K562 (cell line): ENCODE measurements at regions not wholly inside any gene's neighbourhood (a gene's known extent, or its start where the extent isn't known, plus 50 kb on each side); places are given as distances from the start of the nearest gene placed in this dataset.

Experiments
- ATAC-seq: fragments of 200-7000 bp; cut with Tn5 transposase; 3 replicates; pipeline ENCODE4 v1.9.1; 2020; ENCODE audit warnings: moderate library complexity
- BruUV-seq: library from RNA; stranded (reverse); fragments of 400-500 nt; replicated peaks from 2 replicates; lab custom pipeline; 2021; lab: Mats Ljungman, UMichigan
- CTCF ChIA-PET: fragments of 300-600 bp; formaldehyde crosslinking; extraction: SDS; loops from one replicate; lab custom pipeline; 2021; ENCODE audit warnings: low intra/inter-chr PET ratio; lab: Yijun Ruan, JAX
- POLR2A ChIA-PET: fragments of 300-600, 350-650 bp; sonication (Branson Sonifier 250); formaldehyde crosslinking; extraction: SDS; loops from one replicate; lab custom pipeline; 2021; ENCODE audit warnings: antibody characterized with exemption, inconsistent platforms; lab: Yijun Ruan, JAX
- DNase-seq, 4 experiments: peaks; one replicate each; pipeline versions ENCODE4 v3.0.0 to v3.0.0-alpha.2; 2011 to 2018; ENCODE audit warnings: low spot score in 3 of 4, mixed read lengths in 3 of 4; ENCODE audit errors: extremely low read depth in 1 of 4
- FAIRE-seq: peaks from 2 replicates; lab custom pipeline; 2011; peaks lifted over from hg19 to GRCh38; lab: Jason Lieb, UNC
- H2AFZ ChIP-seq: 2 replicates; pipeline ENCODE4 v1.6.0; 2011; ENCODE audit warnings: low read depth, low read length, control low read depth, inconsistent platforms
- H3K27ac ChIP-seq: fragments of 200-600 bp; 3 replicates; pipeline ENCODE4 v1.8.0; 2011; ENCODE audit warnings: low read depth, mild to moderate bottlenecking, control low read depth, inconsistent platforms, low read length, moderate library complexity, mixed read lengths; ENCODE audit errors: extremely low read depth
- H3K27me3 ChIP-seq, 2 experiments: fragments of 300-600 bp in 1 of 2; 2 replicates in 1 of 2; 3 replicates in 1 of 2; pipeline versions ENCODE4 v1.6.0 to v1.8.0; 2011; ENCODE audit warnings: inconsistent platforms in 2 of 2, low read length in 2 of 2, mild to moderate bottlenecking in 1 of 2, mixed read lengths in 1 of 2, moderate library complexity in 1 of 2; ENCODE audit not compliant: control insufficient read depth in 2 of 2, insufficient read depth in 2 of 2
- H3K36me3 ChIP-seq: fragments of 300-600 bp; 3 replicates; pipeline ENCODE4 v1.8.0; 2011; ENCODE audit warnings: mild to moderate bottlenecking, low read length, inconsistent platforms; ENCODE audit not compliant: control insufficient read depth, insufficient read depth
- H3K4me1 ChIP-seq, 2 experiments: fragments of 200-600 bp in 1 of 2; replicated peaks in 1 of 2; 2 replicates in 1 of 2; 3 replicates in 1 of 2; pipeline versions ENCODE4 v1.5.1 to v1.8.0; 2011; ENCODE audit warnings: inconsistent platforms in 2 of 2, low read length in 2 of 2, mild to moderate bottlenecking in 1 of 2, mixed read lengths in 1 of 2, moderate library complexity in 1 of 2; ENCODE audit not compliant: control insufficient read depth in 2 of 2, insufficient read depth in 2 of 2
- H3K4me2 ChIP-seq: 2 replicates; pipeline ENCODE4 v1.6.1; 2011; ENCODE audit warnings: low read length, control low read depth, inconsistent platforms, mixed read lengths; ENCODE audit not compliant: insufficient read depth
- H3K4me3 ChIP-seq: fragments of 200-600 bp; sonication (generic), shearing (Covaris generic); 2 replicates; pipeline ENCODE4 v1.5.1; 2016; ENCODE audit warnings: control low read depth, inconsistent platforms
- H3K79me2 ChIP-seq: fragments of 200-600 bp; 3 replicates; pipeline ENCODE4 v1.8.0; 2011; ENCODE audit warnings: low read length, inconsistent platforms; ENCODE audit not compliant: control insufficient read depth, insufficient read depth
- H3K9ac ChIP-seq, 2 experiments: 2 replicates each; pipeline versions ENCODE4 v1.6.0 to v1.6.1; 2011; ENCODE audit warnings: low read depth in 2 of 2, low read length in 2 of 2, control low read depth in 1 of 2, inconsistent platforms in 1 of 2, mild to moderate bottlenecking in 1 of 2, mixed read lengths in 1 of 2; ENCODE audit not compliant: insufficient read depth in 1 of 2
- H3K9me1 ChIP-seq: one replicate; pipeline ENCODE4 v1.6.0; 2011; ENCODE audit warnings: inconsistent platforms, mild to moderate bottlenecking, low read length, moderate library complexity; ENCODE audit not compliant: control insufficient read depth, insufficient read depth
- H3K9me3 ChIP-seq: replicated peaks from 2 replicates; pipeline ENCODE4 v1.5.1; 2011; ENCODE audit warnings: low read depth, low read length, inconsistent platforms; ENCODE audit not compliant: control insufficient read depth, insufficient read depth
- H4K20me1 ChIP-seq: replicated peaks from 2 replicates; pipeline ENCODE4 v1.6.1; 2011; ENCODE audit warnings: low read length, inconsistent platforms, mixed read lengths; ENCODE audit not compliant: control insufficient read depth, insufficient read depth
- MECOM ChIP-seq: fragments of 250-450 bp; sonication (Bioruptor Pico); IDR thresholded peaks from 2 replicates; pipeline ENCODE4 v1.8.0; 2022; ENCODE audit warnings: inconsistent platforms
- POLR2A ChIP-seq: fragments of 450-650 bp; conservative IDR thresholded peaks from 2 replicates; pipeline ENCODE4 v1.6.1; 2016
- TAF15 ChIP-seq: fragments of 200-400 bp; formaldehyde crosslinking; IDR thresholded peaks from 2 replicates; pipeline ENCODE4 v1.6.1; 2017; ENCODE audit warnings: mild to moderate bottlenecking, low read depth, low read length, moderate library complexity
- WGBS: fragments of 100-300 bp; shearing (Covaris generic); methylation state at CpG from one replicate; pipeline ENCODE4 v1.1.6; 2016; ENCODE audit warnings: low coverage, mixed read lengths; ENCODE audit not compliant: insufficient coverage; ENCODE audit errors: missing lambda C conversion rate; 5-methylcytosine and 5-hydroxymethylcytosine counted together
- in situ Hi-C: fragments of 300-500 bp; cut with MboI; formaldehyde crosslinking; loops from 4 replicates; pipeline ENCODE4 v1.15.0; 2018; ENCODE audit warnings: inconsistent platforms, mixed read lengths
- intact Hi-C: fragments of 100-400 bp; cut with micrococcal nuclease; formaldehyde crosslinking; loops from 2 replicates; pipeline ENCODE4 v1.14.2; 2022
- TF ChIP-seq, protein P1 (sequence below): fragments of 450-650 bp; IDR thresholded peaks from 2 replicates; pipeline ENCODE4 v1.6.1; 2018; ENCODE audit not compliant: partially characterized antibody
- TF ChIP-seq, protein P2 (sequence below): fragments of 250-450 bp; sonication (Bioruptor Pico); IDR thresholded peaks from 2 replicates; pipeline ENCODE4 v1.4.0; 2020
- TF ChIP-seq, protein P3 (sequence below), 3 experiments: fragments of 200-800 bp in 1 of 3; sonication (Bioruptor generic) in 1 of 3; sonication (generic) in 1 of 3; formaldehyde crosslinking in 1 of 3; IDR thresholded peaks; 2 replicates each; pipeline versions ENCODE4 v1.6.1 to v1.8.0; 2016 to 2022; ENCODE audit warnings: mild to moderate bottlenecking in 2 of 3, missing compliant biosample characterization in 2 of 3, missing genetic modification characterization in 2 of 3, missing genetic modification reagents in 1 of 3
- TF ChIP-seq, protein P4 (sequence below): sonication (generic); formaldehyde crosslinking; IDR thresholded peaks from 2 replicates; pipeline ENCODE4 v1.8.0; 2022; ENCODE audit warnings: mild to moderate bottlenecking, missing genetic modification reagents

DNA sequence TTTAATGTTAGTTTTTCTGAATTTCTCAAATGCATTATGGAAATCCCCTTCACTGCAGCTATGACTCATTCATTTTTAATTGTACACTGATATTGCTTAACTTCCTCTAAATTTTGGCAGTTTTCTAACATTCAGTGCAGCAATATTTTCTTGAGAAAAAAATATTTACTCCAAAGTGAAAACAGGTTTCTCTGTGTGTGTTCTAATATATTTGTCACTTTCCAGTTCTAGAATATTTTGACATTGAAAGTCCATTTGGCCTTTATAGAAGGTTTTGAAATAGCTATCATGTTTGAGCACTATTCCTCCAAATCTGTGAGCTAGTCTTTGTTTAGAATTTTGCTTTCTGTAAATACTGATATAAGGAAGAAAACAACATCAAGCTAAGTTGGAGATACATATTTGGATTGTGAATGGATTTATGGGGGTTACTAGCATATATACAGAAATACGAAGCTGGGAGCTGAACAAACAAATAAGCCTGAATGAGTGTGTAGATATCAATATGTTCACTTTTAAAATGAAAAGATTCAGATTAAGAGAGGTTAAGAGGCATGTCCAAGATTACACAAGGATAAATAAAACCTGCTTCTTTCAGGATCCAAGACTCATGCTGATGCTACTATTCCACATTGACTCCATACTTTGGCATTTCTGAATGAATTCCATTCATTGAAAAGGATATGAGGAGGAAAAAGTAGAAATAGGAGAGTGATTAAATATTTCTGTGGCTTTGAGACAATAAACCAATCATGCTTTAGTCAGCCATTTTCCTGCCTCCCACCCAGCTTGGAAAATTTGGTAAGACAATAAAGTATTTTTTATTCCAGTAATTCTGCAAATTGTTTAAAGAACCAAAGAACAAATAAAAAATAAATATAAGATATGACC is 57.3 kb upstream of the SLIT2 start:
- Histone ChIP-seq H3K4me3 (no peak overlapping the region), H3K4me2 (no peak overlapping the region), H3K27me3 (no peaks in the 10 kb centered on the region), H4K20me1 (no peaks in the 10 kb centered on the region), H3K79me2 (no peaks in the 10 kb centered on the region), H3K9me3 (no peaks in the 10 kb centered on the region), H3K36me3 (no peaks in the 10 kb centered on the region), H3K9ac (no peak overlapping the region), H3K9me1 (no peaks in the 10 kb centered on the region), H2AFZ (no peak overlapping the region), H3K27ac (no peak overlapping the region), H3K4me1 (no peaks in the 10 kb centered on the region)
- DNase-seq (no peak), FAIRE-seq (no peak), ATAC-seq (no peak)
- TF ChIP-seq, protein P1, sequence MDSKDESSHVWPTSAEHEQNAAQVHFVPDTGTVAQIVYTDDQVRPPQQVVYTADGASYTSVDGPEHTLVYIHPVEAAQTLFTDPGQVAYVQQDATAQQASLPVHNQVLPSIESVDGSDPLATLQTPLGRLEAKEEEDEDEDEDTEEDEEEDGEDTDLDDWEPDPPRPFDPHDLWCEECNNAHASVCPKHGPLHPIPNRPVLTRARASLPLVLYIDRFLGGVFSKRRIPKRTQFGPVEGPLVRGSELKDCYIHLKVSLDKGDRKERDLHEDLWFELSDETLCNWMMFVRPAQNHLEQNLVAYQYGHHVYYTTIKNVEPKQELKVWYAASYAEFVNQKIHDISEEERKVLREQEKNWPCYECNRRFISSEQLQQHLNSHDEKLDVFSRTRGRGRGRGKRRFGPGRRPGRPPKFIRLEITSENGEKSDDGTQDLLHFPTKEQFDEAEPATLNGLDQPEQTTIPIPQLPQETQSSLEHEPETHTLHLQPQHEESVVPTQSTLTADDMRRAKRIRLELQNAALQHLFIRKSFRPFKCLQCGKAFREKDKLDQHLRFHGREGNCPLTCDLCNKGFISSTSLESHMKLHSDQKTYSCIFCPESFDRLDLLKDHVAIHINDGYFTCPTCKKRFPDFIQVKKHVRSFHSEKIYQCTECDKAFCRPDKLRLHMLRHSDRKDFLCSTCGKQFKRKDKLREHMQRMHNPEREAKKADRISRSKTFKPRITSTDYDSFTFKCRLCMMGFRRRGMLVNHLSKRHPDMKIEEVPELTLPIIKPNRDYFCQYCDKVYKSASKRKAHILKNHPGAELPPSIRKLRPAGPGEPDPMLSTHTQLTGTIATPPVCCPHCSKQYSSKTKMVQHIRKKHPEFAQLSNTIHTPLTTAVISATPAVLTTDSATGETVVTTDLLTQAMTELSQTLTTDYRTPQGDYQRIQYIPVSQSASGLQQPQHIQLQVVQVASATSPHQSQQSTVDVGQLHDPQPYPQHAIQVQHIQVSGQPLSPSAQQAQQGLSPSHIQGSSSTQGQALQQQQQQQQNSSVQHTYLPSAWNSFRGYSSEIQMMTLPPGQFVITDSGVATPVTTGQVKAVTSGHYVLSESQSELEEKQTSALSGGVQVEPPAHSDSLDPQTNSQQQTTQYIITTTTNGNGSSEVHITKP = no peak
- no peak for TF ChIP-seq POLR2A
- TF ChIP-seq, protein P2, sequence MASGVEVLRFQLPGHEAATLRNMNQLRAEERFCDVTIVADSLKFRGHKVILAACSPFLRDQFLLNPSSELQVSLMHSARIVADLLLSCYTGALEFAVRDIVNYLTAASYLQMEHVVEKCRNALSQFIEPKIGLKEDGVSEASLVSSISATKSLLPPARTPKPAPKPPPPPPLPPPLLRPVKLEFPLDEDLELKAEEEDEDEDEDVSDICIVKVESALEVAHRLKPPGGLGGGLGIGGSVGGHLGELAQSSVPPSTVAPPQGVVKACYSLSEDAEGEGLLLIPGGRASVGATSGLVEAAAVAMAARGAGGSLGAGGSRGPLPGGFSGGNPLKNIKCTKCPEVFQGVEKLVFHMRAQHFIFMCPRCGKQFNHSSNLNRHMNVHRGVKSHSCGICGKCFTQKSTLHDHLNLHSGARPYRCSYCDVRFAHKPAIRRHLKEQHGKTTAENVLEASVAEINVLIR = no peak
- TF ChIP-seq MECOM (CRISPR knock-in tag) = no peak
- TF ChIP-seq TAF15 = no peak
- TF ChIP-seq, protein P3, sequence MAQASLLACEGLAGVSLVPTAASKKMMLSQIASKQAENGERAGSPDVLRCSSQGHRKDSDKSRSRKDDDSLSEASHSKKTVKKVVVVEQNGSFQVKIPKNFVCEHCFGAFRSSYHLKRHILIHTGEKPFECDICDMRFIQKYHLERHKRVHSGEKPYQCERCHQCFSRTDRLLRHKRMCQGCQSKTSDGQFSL (CRISPR knock-in tag; IDR thresholded peaks at IDR 0.05) = no peak
- TF ChIP-seq, protein P3 (tag; IDR thresholded peaks at IDR 0.05) = no peak
- TF ChIP-seq, protein P4, sequence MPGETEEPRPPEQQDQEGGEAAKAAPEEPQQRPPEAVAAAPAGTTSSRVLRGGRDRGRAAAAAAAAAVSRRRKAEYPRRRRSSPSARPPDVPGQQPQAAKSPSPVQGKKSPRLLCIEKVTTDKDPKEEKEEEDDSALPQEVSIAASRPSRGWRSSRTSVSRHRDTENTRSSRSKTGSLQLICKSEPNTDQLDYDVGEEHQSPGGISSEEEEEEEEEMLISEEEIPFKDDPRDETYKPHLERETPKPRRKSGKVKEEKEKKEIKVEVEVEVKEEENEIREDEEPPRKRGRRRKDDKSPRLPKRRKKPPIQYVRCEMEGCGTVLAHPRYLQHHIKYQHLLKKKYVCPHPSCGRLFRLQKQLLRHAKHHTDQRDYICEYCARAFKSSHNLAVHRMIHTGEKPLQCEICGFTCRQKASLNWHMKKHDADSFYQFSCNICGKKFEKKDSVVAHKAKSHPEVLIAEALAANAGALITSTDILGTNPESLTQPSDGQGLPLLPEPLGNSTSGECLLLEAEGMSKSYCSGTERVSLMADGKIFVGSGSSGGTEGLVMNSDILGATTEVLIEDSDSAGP = no peak
- ChIA-PET CTCF (no interaction called here), POLR2A (interaction anchor here (0.7 kb wide), 1 partner anchor 50 kb away, joined by 3 read pairs; no protein-coding TSS in a partner anchor)
- intact Hi-C loops (no loop called here), in situ Hi-C loops (no loop called here)
- BruUV-seq = no TSS peak
- WGBS = 0% methylated on average over 1 of the region's 1 CpG
